SK-N-MC (cell line): ENCODE measurements at regions not wholly inside any gene's neighbourhood (a gene's known extent, or its start where the extent isn't known, plus 50 kb on each side); places are given as distances from the start of the nearest gene placed in this dataset.

Source experiments
- EZH2 ChIP-seq: fragments of 200-600 bp; sonication (generic); IDR thresholded peaks from one replicate; pipeline ENCODE4 v1.6.1; 2017; ENCODE audit warnings: antibody characterized with exemption
- POLR2AphosphoS5 ChIP-seq: IDR thresholded peaks from 2 replicates; pipeline ENCODE4 v1.6.1; 2012; ENCODE audit warnings: mild to moderate bottlenecking, low read depth, low read length, borderline replicate concordance

DNA sequence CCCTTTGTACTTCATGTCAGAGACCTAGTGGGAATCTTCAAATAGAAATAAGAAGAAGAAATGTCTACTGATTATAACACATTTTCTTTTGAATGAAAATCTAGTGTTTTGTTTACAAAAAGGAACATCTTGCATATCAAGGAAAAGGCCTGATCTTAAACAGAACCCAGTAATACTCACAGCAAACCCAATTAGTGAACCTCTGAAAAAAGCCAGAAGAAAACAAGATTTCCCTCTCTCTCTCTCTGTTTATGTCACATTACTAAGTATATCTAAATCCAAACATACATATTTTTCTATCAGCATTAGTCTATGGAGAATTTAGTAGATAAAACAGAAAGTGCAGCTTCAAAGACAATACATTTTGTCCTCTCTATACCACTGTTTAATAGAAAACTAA lies 457.9 kb downstream of the NR2F1-AS1 start:
- TF ChIP-seq POLR2AphosphoS5: no peak
- TF ChIP-seq EZH2: no peak
